GM15510 (cell line): ENCODE measurements at regions not wholly inside any gene's neighbourhood (a gene's known extent, or its start where the extent isn't known, plus 50 kb on each side); places are given as distances from the start of the nearest gene placed in this dataset.

ENCODE experiments used
- POLR2A ChIP-seq: IDR thresholded peaks from 3 replicates; pipeline ENCODE4 v1.6.1; 2011; ENCODE audit warnings: borderline replicate concordance; ENCODE audit not compliant: insufficient read length; ENCODE audit errors: extremely low read depth

GRCh38 chr3:59264366-59264765 is 214.5 kb upstream of the CFAP20DC start:
- no peak for TF ChIP-seq POLR2A

DNA sequence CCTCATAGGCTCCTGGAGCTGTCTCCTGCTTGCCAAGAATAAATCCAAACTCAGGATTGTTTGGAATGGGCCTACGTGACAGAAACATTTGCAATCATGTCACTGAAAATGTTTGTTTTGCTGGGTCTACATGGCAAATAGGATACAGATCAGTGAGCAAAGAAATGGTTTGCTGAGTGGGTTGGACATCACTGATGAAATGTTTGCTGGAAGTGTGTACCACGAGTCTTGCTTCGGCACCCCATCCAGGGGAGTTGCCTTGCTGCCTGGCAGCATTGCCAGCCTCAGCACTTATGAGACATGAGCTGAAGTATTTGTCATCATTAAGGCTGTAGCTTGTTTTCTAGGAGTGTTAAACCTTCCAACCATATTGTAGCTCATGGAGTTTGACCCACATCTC is 213.3 kb upstream of the CFAP20DC start:
- no peak for TF ChIP-seq POLR2A

GRCh38 chr3:59262076-59262498 is 212.3 kb upstream of the CFAP20DC start:
- TF ChIP-seq POLR2A: no peak

GRCh38 chr3:59261009-59261408 is 211.2 kb upstream of the CFAP20DC start:
- TF ChIP-seq POLR2A: no peak

- no peak for TF ChIP-seq POLR2A
These were observed 208.9 kb upstream of the CFAP20DC start for GRCh38 chr3:59258550-59259260.

DNA sequence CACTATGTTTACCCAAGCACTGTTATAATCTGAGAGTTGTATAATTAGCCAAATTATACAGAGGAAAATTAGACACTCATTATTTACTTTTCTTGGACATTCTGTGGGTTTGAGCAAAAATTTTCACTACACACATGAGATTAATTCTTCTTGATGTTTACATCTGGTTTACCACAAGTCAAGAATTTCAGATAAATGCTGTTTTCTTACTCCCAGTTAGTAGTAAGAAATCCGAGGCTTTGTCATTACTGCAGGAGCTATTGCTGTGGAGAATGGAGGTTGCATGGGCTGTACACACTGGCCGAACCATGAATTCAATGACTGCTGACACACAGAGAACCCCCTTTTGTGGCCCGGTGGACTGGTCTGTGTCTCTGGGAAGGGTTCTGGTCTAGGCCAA is 207.7 kb upstream of the CFAP20DC start:
- TF ChIP-seq POLR2A: no peak

GRCh38 chr3:59256230-59256629 is 206.4 kb upstream of the CFAP20DC start:
- TF ChIP-seq POLR2A: no peak

- TF ChIP-seq POLR2A: no peak
These were observed 205.2 kb upstream of the CFAP20DC start for GRCh38 chr3:59254976-59255375.

GRCh38 chr3:59254433-59254832 is 204.6 kb upstream of the CFAP20DC start:
- no peak for TF ChIP-seq POLR2A

DNA sequence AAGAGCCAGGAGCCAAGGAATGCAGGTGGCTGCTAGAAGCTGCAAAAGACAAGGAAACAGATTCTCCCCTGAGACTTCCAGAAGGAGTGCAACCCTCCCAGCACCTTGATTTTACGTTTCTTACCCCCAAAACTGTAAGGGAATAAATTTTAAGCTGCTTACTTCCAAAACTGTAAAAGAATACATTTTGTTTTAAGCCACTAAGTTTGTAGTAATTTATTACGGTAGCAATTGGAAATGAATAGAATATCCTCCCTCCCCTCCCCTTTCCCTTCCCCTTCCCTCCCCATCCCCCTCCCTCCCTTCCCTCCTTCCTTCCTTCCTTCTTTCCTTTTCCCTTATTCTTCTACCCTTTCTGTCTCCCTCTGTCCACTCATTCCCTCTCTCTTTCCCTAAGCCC is 203.7 kb upstream of the CFAP20DC start:
- TF ChIP-seq POLR2A: no peak

DNA sequence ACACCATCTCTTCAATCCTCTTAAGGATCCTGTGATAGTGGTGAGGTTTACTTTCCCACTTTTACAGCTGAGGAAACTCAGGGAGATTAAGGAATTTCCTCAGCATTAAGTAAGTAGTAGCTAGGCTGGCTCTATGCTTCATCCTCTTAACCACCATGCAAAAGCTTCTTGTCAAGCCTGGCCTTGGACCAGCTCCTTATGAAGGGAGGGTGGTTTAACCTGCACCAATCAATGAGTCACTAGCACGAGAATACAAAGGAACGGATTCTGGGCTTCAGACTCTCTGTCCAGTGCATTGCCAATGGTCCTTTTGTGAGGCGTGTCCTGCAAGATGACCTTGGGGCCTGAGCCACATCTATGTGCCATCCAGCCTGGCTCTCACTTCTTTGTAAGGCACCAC is 202.0 kb upstream of the CFAP20DC start:
- no peak for TF ChIP-seq POLR2A

DNA sequence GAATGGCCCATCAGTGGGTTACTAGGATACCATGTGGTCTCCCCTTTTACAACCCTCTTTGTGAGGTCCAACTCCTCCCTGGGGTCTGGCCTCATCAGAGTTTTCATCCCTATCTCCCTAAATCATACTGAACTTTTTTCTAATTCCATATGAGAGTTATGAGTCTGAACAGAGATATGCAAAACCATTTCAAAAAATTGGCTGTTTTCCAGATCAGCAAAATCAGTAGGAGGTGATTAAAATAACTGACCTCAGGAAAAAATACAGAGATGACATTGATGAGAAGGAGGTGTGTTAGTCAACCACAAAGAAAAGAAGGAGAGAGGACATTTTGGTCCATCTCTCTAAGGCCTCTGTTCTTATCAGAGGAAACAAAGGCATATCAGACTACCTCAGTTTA is 200.8 kb upstream of the CFAP20DC start:
- no peak for TF ChIP-seq POLR2A

DNA sequence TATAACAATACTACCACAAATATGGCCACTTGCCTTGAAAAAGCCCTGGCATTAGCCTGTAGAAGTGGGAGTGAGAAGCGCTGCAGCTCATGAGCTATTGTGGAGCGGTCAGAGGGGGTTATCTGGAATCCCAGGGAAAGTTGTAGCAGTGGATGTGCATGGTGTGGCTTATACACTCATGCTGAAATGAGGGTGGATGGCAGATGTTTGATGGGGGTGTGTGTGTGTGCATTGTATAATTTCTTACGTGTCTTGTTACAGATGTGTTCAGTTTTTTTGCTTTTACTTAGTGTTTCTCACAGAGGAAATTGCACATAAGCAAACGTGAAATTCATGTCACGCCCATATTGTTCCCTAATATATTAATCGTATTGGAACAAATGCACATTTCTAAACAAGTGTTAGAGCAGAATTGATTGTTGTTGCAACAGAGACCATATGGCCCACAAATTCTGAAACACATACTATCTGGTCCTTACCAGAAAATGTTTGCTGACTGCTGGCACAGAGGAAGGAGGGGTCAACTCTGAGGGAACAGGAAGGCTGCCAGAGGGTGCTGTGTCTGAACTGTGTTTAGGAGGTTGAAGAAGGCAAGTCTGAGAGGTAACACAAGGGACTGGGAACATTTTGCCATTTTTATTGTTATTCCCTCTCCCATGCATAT is 200.0 kb upstream of the CFAP20DC start:
- TF ChIP-seq POLR2A: no peak

GRCh38 chr3:59249004-59249403 is 199.2 kb upstream of the CFAP20DC start:
- no peak for TF ChIP-seq POLR2A

GRCh38 chr3:59247402-59247841 is 197.6 kb upstream of the CFAP20DC start:
- TF ChIP-seq POLR2A: no peak
